IPS-18a (cell line): ENCODE measurements at regions not wholly inside any gene's neighbourhood (a gene's known extent, or its start where the extent isn't known, plus 50 kb on each side); places are given as distances from the start of the nearest gene placed in this dataset.

Experiments used
- H3K27ac ChIP-seq: one replicate; pipeline ENCODE4 v1.5.1; 2013; ENCODE audit warnings: low read length
- H3K27me3 ChIP-seq: one replicate; pipeline ENCODE4 v1.6.1; 2013; ENCODE audit warnings: mild to moderate bottlenecking, low read length; ENCODE audit not compliant: control insufficient read depth, insufficient read depth
- H3K36me3 ChIP-seq: one replicate; pipeline ENCODE4 v1.6.1; 2013; ENCODE audit warnings: low read depth, low read length; ENCODE audit not compliant: control insufficient read depth
- H3K4me1 ChIP-seq: one replicate; pipeline ENCODE4 v1.6.1; 2013; ENCODE audit warnings: low read depth, low read length; ENCODE audit not compliant: control insufficient read depth
- H3K4me3 ChIP-seq: one replicate; pipeline ENCODE4 v1.5.1; 2013; ENCODE audit warnings: low read length
- H3K9ac ChIP-seq: one replicate; pipeline ENCODE4 v1.6.1; 2013; ENCODE audit warnings: mild to moderate bottlenecking, low read length, moderate library complexity
- H3K9me3 ChIP-seq: one replicate; pipeline ENCODE4 v1.6.1; 2013; ENCODE audit warnings: low read depth, low read length; ENCODE audit not compliant: control insufficient read depth

- Histone ChIP-seq H3K9me3 (no peaks in the 10 kb centered on the region), H3K27ac (no peak overlapping the region), H3K27me3 (no peaks in the 10 kb centered on the region), H3K4me3 (no peak overlapping the region), H3K36me3 (no peaks in the 10 kb centered on the region), H3K9ac (no peak overlapping the region), H3K4me1 (no peaks in the 10 kb centered on the region)
These were observed 267.9 kb downstream of the PLA2G4A start for GRCh38 chr1:187096689-187097088.

DNA sequence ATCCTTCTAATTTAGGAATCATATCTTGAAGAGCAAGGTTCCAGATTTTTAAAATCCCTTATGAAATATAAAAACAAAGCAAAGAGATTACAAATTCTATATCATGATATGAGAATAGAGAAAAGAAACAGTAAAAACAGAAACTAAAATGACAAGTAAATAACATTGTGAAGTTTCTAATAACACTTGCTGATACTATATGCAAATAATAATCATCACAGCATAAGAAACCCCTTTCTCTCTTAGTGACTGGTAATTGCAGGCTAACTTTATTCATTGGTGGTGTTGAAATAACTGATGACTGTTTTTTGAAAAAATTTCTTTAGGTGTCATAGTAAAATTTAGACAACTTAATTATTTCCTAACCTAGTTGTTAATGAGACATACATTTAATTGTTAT, 281.6 kb downstream of the PLA2G4A start:
- no peaks in the 10 kb centered on the region for H3K9me3 ChIP-seq
- H3K36me3 ChIP-seq: no peaks in the 10 kb centered on the region
- no peak overlapping the region for H3K4me3 ChIP-seq
- no peaks in the 10 kb centered on the region for H3K4me1 ChIP-seq
- H3K27ac ChIP-seq: no peak overlapping the region
- no peak overlapping the region for H3K9ac ChIP-seq
- H3K27me3 ChIP-seq: no peaks in the 10 kb centered on the region

GRCh38 chr1:187114792-187115191, 286.0 kb downstream of the PLA2G4A start:
- H3K27ac ChIP-seq: no peak overlapping the region
- H3K9me3 ChIP-seq: no peaks in the 10 kb centered on the region
- no peak overlapping the region for H3K9ac ChIP-seq
- no peaks in the 10 kb centered on the region for H3K36me3 ChIP-seq
- H3K27me3 ChIP-seq: no peaks in the 10 kb centered on the region
- H3K4me1 ChIP-seq: no peaks in the 10 kb centered on the region
- no peak overlapping the region for H3K4me3 ChIP-seq

GRCh38 chr1:187121661-187122060, 292.9 kb downstream of the PLA2G4A start:
- no peaks in the 10 kb centered on the region for H3K27me3 ChIP-seq
- H3K9me3 ChIP-seq: no peaks in the 10 kb centered on the region
- H3K4me1 ChIP-seq: no peaks in the 10 kb centered on the region
- H3K36me3 ChIP-seq: no peaks in the 10 kb centered on the region
- no peak overlapping the region for H3K4me3 ChIP-seq
- no peak overlapping the region for H3K27ac ChIP-seq
- no peak overlapping the region for H3K9ac ChIP-seq

DNA sequence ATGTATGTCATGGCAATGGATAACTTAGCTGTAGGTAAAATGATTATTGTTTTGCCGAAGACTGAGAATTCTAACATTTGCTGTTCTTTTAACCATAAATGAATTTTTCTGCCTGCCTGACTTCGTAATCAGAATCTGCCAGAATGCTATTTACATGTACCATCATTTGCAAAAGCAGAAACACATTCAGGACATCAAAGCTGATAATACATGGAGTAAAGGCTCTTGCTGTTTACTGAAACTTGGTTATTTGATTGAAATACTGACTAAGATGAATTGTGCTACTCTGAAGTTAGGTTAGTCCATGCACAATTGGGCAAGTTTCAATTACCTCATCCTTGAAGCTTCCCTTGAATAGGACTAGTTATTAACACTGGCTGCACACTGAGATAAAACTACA, 293.8 kb downstream of the PLA2G4A start:
- Histone ChIP-seq H3K27me3 (no peaks in the 10 kb centered on the region), H3K36me3 (no peaks in the 10 kb centered on the region), H3K4me1 (no peaks in the 10 kb centered on the region), H3K9me3 (no peaks in the 10 kb centered on the region), H3K9ac (no peak overlapping the region), H3K4me3 (no peak overlapping the region), H3K27ac (no peak overlapping the region)

DNA sequence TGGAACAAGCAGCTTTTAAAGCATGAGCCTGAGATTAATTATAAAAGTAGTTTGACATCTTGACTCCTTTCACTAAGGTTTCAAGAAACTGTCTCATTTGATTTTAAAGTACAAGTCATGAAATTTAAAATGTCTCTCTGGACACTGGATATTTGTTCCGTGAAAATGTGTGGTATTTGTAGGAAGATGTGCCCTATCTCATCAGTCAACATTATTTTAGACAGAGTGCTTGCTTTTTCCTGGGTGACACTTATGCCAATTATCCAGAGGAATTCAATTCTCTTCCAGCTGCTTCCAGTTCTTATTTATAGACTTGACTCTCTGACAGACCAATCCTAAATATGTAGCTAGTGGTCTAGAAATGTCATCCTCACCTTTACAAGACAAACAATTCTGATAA, 300.4 kb downstream of the PLA2G4A start:
- Histone ChIP-seq H3K27ac (no peak overlapping the region), H3K9ac (no peak overlapping the region), H3K4me1 (no peaks in the 10 kb centered on the region), H3K36me3 (no peaks in the 10 kb centered on the region), H3K27me3 (no peaks in the 10 kb centered on the region), H3K9me3 (no peaks in the 10 kb centered on the region), H3K4me3 (no peak overlapping the region)

DNA sequence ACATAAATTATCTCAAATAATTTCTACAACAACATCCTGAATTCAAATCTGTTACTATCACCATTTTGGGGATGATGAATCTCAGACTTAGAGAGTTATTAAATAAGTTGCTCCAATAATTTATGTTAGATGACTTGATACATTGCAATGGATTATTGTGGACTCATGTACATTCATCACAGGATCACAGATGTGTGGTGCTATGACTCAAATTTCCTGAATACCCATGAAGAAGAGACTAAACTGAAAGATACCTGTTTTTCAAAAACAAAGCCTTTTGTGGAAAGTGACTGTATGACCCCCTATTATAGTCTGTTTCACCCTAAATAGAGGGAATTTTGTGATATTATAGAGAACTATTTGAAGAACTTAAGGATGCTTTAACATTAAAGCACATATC, 315.0 kb downstream of the PLA2G4A start:
- no peaks in the 10 kb centered on the region for H3K4me1 ChIP-seq
- no peaks in the 10 kb centered on the region for H3K36me3 ChIP-seq
- H3K27me3 ChIP-seq: no peaks in the 10 kb centered on the region
- no peak overlapping the region for H3K9ac ChIP-seq
- H3K9me3 ChIP-seq: no peaks in the 10 kb centered on the region
- H3K27ac ChIP-seq: no peak overlapping the region
- H3K4me3 ChIP-seq: no peak overlapping the region

GRCh38 chr1:187146388-187146787, 317.6 kb downstream of the PLA2G4A start:
- H3K9ac ChIP-seq: no peak overlapping the region
- H3K4me3 ChIP-seq: no peak overlapping the region
- no peak overlapping the region for H3K27ac ChIP-seq
- H3K9me3 ChIP-seq: no peaks in the 10 kb centered on the region
- H3K4me1 ChIP-seq: no peaks in the 10 kb centered on the region
- H3K36me3 ChIP-seq: no peaks in the 10 kb centered on the region
- H3K27me3 ChIP-seq: no peaks in the 10 kb centered on the region

- Histone ChIP-seq H3K27me3 (no peaks in the 10 kb centered on the region), H3K27ac (no peak overlapping the region), H3K36me3 (no peaks in the 10 kb centered on the region), H3K9me3 (no peaks in the 10 kb centered on the region), H3K4me3 (no peak overlapping the region), H3K9ac (no peak overlapping the region), H3K4me1 (no peaks in the 10 kb centered on the region)
These were observed 322.8 kb downstream of the PLA2G4A start for GRCh38 chr1:187151555-187151954.

- no peaks in the 10 kb centered on the region for H3K9me3 ChIP-seq
- no peak overlapping the region for H3K9ac ChIP-seq
These were observed 324.3 kb downstream of the PLA2G4A start for GRCh38 chr1:187153047-187153446.

GRCh38 chr1:187157115-187157514, 328.4 kb downstream of the PLA2G4A start:
- Histone ChIP-seq H3K9me3 (no peaks in the 10 kb centered on the region), H3K36me3 (no peaks in the 10 kb centered on the region), H3K27me3 (no peaks in the 10 kb centered on the region), H3K4me1 (no peaks in the 10 kb centered on the region), H3K27ac (no peak overlapping the region), H3K9ac (no peak overlapping the region), H3K4me3 (no peak overlapping the region)

More at GRCh38 chr1:187153047-187153446, 324.3 kb downstream of the PLA2G4A start:
- Histone ChIP-seq H3K27me3 (no peaks in the 10 kb centered on the region), H3K36me3 (no peaks in the 10 kb centered on the region), H3K4me1 (no peaks in the 10 kb centered on the region), H3K4me3 (no peak overlapping the region), H3K27ac (no peak overlapping the region)

DNA sequence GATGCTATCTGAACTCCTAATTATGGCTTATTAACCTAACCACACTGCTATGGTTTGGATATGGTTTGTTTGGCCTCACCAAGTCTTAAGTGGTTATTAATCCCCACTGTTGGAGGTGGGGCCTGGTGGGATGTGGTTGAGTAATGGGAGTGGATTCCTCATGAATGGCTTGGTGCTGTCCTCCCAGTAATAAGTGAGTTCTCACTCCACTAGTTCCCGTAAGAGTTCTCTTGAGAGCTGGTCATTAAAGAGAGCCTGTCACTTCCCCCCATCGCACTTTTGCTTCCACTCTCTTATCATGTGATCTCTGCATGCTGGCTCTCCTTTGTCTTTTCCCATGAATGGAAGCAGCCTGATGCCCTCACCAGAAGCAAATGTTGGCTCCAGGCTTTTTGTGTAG, 328.8 kb downstream of the PLA2G4A start:
- Histone ChIP-seq H3K4me3 (no peak overlapping the region), H3K36me3 (no peaks in the 10 kb centered on the region), H3K27ac (no peak overlapping the region), H3K9me3 (no peaks in the 10 kb centered on the region), H3K4me1 (no peaks in the 10 kb centered on the region), H3K9ac (no peak overlapping the region), H3K27me3 (no peaks in the 10 kb centered on the region)
